Testis (tissue), 2 donors: ENCODE measurements at regions not wholly inside any gene's neighbourhood (a gene's known extent, or its start where the extent isn't known, plus 50 kb on each side); places are given as distances from the start of the nearest gene placed in this dataset.

Source experiments
- POLR2A ChIP-seq: fragments of 450-650 bp; IDR thresholded peaks from one replicate; pipeline ENCODE4 v1.6.1; 2017; ENCODE audit warnings: antibody characterized with exemption, mild to moderate bottlenecking, moderate library complexity
- TF ChIP-seq, protein P1 (sequence below), 3 experiments: fragments of 450-650 bp in 2 of 3; fragments of 200-600 bp in 1 of 3; sonication (generic) in 1 of 3; IDR thresholded peaks; one replicate each; pipeline ENCODE4 v1.5.1; 2016 to 2019; ENCODE audit warnings: antibody characterized with exemption in 3 of 3, mild to moderate bottlenecking in 2 of 3, moderate library complexity in 1 of 3

DNA sequence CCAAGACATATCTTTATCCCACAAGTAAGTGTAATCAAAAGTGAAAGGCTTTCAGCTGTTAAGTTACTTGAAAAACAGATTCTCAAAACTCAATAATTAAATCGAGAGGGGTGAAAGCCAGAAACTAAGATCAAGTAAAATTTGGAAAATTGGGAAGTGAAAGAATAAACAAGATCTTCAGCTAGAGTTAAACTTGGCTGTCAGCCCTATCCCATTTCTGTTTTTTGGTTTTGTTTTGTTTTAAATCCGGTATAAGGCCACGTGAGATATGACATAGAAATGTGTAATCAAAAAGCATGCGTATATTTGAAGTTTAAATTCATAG lies 856.8 kb downstream of the STIM2 start:
- TF ChIP-seq, protein P1, sequence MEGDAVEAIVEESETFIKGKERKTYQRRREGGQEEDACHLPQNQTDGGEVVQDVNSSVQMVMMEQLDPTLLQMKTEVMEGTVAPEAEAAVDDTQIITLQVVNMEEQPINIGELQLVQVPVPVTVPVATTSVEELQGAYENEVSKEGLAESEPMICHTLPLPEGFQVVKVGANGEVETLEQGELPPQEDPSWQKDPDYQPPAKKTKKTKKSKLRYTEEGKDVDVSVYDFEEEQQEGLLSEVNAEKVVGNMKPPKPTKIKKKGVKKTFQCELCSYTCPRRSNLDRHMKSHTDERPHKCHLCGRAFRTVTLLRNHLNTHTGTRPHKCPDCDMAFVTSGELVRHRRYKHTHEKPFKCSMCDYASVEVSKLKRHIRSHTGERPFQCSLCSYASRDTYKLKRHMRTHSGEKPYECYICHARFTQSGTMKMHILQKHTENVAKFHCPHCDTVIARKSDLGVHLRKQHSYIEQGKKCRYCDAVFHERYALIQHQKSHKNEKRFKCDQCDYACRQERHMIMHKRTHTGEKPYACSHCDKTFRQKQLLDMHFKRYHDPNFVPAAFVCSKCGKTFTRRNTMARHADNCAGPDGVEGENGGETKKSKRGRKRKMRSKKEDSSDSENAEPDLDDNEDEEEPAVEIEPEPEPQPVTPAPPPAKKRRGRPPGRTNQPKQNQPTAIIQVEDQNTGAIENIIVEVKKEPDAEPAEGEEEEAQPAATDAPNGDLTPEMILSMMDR (IDR thresholded peaks at IDR 0.05), result no peak
- TF ChIP-seq POLR2A, result no peak
